HCT116 (cell line): ENCODE measurements at regions not wholly inside any gene's neighbourhood (a gene's known extent, or its start where the extent isn't known, plus 50 kb on each side); places are given as distances from the start of the nearest gene placed in this dataset.

Experiments
- ATAC-seq: fragments of 200-7000 bp; cut with Tn5 transposase; 2 replicates; pipeline ENCODE4 v1.9.1; 2020; ENCODE audit warnings: mild to moderate bottlenecking, moderate library complexity
- BruUV-seq: library from RNA; stranded (reverse); fragments of 400-500 nt; replicated peaks from 2 replicates; lab custom pipeline; 2021; lab: Mats Ljungman, UMichigan
- CTCF ChIA-PET: fragments of 300-600 bp; sonication (Branson Sonifier 250); formaldehyde crosslinking; loops from one replicate; lab custom pipeline; 2021; ENCODE audit warnings: antibody characterized with exemption; lab: Charles Lee
- POLR2A ChIA-PET: fragments of 300-600, 350-600 bp; sonication (Branson Sonifier 250); formaldehyde crosslinking; loops from one replicate; lab custom pipeline; 2021; ENCODE audit warnings: antibody characterized with exemption; lab: Charles Lee
- RAD21 ChIA-PET, 2 experiments: fragments of 300-600 bp; sonication (Branson Sonifier 250); formaldehyde crosslinking; loops; one replicate each; lab custom pipeline; 2023; ENCODE audit warnings: low total read pairs in 2 of 2; ENCODE audit not compliant: uncharacterized antibody in 2 of 2, unreplicated experiment in 2 of 2, low non-redundant PET in 1 of 2; lab: Charles Lee
- DNase-seq: peaks from one replicate; pipeline ENCODE4 v3.0.0-alpha.2; 2010; ENCODE audit warnings: low read depth, low spot score
- H2AFZ ChIP-seq: fragments of 200-600 bp; shearing (Covaris generic), sonication (generic); 2 replicates; pipeline ENCODE4 v1.6.1; 2017; ENCODE audit warnings: low read depth, mixed run types, mixed read lengths, antibody characterized with exemption, low read length; ENCODE audit not compliant: poor library complexity, severe bottlenecking
- H3K27ac ChIP-seq: 2 replicates; pipeline ENCODE4 v1.5.1; 2012; ENCODE audit warnings: low read depth, low read length
- H3K27me3 ChIP-seq: fragments of 200-600 bp; sonication (generic); 2 replicates; pipeline ENCODE4 v1.6.1; 2016; ENCODE audit warnings: mixed run types, low read length, mixed read lengths; ENCODE audit not compliant: insufficient read depth
- H3K36me3 ChIP-seq, 2 experiments: fragments of 200-500 bp in 1 of 2; fragments of 200-600 bp in 1 of 2; sonication (Bioruptor generic) in 1 of 2; sonication (generic) in 1 of 2; 2 replicates each; pipeline versions ENCODE4 v1.5.1 to v1.6.1; 2014 to 2016; ENCODE audit warnings: low read length in 2 of 2, inconsistent platforms in 1 of 2, mixed read lengths in 1 of 2, mixed run types in 1 of 2; ENCODE audit not compliant: insufficient read depth in 2 of 2, control insufficient read depth in 1 of 2
- H3K4me1 ChIP-seq, 2 experiments: fragments of 200-600 bp in 1 of 2; sonication (generic) in 1 of 2; 2 replicates each; pipeline versions ENCODE4 v1.5.1 to v1.6.1; 2012 to 2017; ENCODE audit warnings: low read length in 2 of 2, inconsistent platforms in 1 of 2, mild to moderate bottlenecking in 1 of 2, mixed read lengths in 1 of 2, mixed run types in 1 of 2, moderate library complexity in 1 of 2; ENCODE audit not compliant: insufficient read depth in 2 of 2, control insufficient read depth in 1 of 2
- H3K4me2 ChIP-seq: fragments of 200-600 bp; sonication (generic); 2 replicates; pipeline ENCODE4 v1.6.1; 2017; ENCODE audit warnings: mixed run types, low read length, mixed read lengths
- H3K4me3 ChIP-seq, 2 experiments: fragments of 200-600 bp in 1 of 2; sonication (generic) in 1 of 2; replicated peaks in 1 of 2; 2 replicates each; pipeline ENCODE4 v1.5.1; 2011 to 2016; ENCODE audit warnings: low read length in 2 of 2, control low read depth in 1 of 2, low read depth in 1 of 2, mild to moderate bottlenecking in 1 of 2, mixed read lengths in 1 of 2, mixed run types in 1 of 2
- H3K79me2 ChIP-seq: fragments of 200-600 bp; sonication (generic); 2 replicates; pipeline ENCODE4 v1.6.1; 2017; ENCODE audit warnings: mild to moderate bottlenecking, mixed run types, low read length, moderate library complexity, mixed read lengths; ENCODE audit not compliant: insufficient read depth
- H3K9ac ChIP-seq: fragments of 200-600 bp; sonication (generic); 2 replicates; pipeline ENCODE4 v1.6.1; 2016; ENCODE audit warnings: low read length, mixed read lengths
- H3K9me2 ChIP-seq: fragments of 200-600 bp; sonication (generic), shearing (Covaris generic); 2 replicates; pipeline ENCODE4 v1.6.1; 2017; ENCODE audit warnings: mixed run types, mild to moderate bottlenecking, moderate library complexity; ENCODE audit not compliant: insufficient read depth
- H3K9me3 ChIP-seq, 2 experiments: fragments of 200-500 bp in 1 of 2; fragments of 200-600 bp in 1 of 2; sonication (Bioruptor generic) in 1 of 2; sonication (generic) in 1 of 2; 2 replicates each; pipeline ENCODE4 v1.6.1; 2014 to 2017; ENCODE audit warnings: low read length in 2 of 2, mixed read lengths in 2 of 2, inconsistent platforms in 1 of 2, low read depth in 1 of 2, mild to moderate bottlenecking in 1 of 2, mixed run types in 1 of 2, moderate library complexity in 1 of 2; ENCODE audit not compliant: control insufficient read depth in 1 of 2, insufficient read depth in 1 of 2
- H4K20me1 ChIP-seq: fragments of 200-600 bp; sonication (generic), shearing (Covaris generic); 2 replicates; pipeline ENCODE4 v1.6.1; 2017; ENCODE audit warnings: mixed run types, mild to moderate bottlenecking, moderate library complexity; ENCODE audit not compliant: insufficient read depth
- CBX3 ChIP-seq: IDR thresholded peaks from 2 replicates; pipeline ENCODE4 v1.6.1; 2012; ENCODE audit warnings: low read depth
- EGR1 ChIP-seq: IDR thresholded peaks from 2 replicates; pipeline ENCODE4 v1.6.1; 2012; ENCODE audit warnings: low read depth
- EZH2 ChIP-seq: fragments of 200-600 bp; sonication (generic); IDR thresholded peaks from 2 replicates; pipeline ENCODE4 v1.6.1; 2017; ENCODE audit warnings: antibody characterized with exemption, mixed run types
- JUND ChIP-seq: IDR thresholded peaks from 2 replicates; pipeline ENCODE4 v1.6.1; 2012
- POLR2A ChIP-seq: IDR thresholded peaks from 2 replicates; pipeline ENCODE4 v1.7.0; 2011; ENCODE audit warnings: borderline replicate concordance; ENCODE audit not compliant: insufficient read depth, insufficient read length; ENCODE audit errors: extremely low read depth
- POLR2AphosphoS5 ChIP-seq: IDR thresholded peaks from 2 replicates; pipeline ENCODE4 v1.6.1; 2011; ENCODE audit warnings: mild to moderate bottlenecking, low read depth, low read length, moderate library complexity
- RAD21 ChIP-seq: IDR thresholded peaks from 2 replicates; pipeline ENCODE4 v1.6.1; 2012; ENCODE audit warnings: low read depth, mild to moderate bottlenecking
- REST ChIP-seq: IDR thresholded peaks from 2 replicates; pipeline ENCODE4 v1.6.1; 2012; ENCODE audit warnings: low read depth
- SIN3A ChIP-seq: IDR thresholded peaks from 2 replicates; pipeline ENCODE4 v1.6.1; 2012; ENCODE audit warnings: low read depth
- TCF7L2 ChIP-seq: IDR thresholded peaks from 2 replicates; pipeline ENCODE4 v1.7.0; 2011; ENCODE audit warnings: borderline replicate concordance, inconsistent platforms; ENCODE audit not compliant: insufficient read depth, insufficient read length; ENCODE audit errors: extremely low read depth
- YY1 ChIP-seq: IDR thresholded peaks from 2 replicates; pipeline ENCODE4 v1.6.1; 2011; ENCODE audit warnings: low read length, low read depth, moderate library complexity, mild to moderate bottlenecking; ENCODE audit not compliant: insufficient replicate concordance; ENCODE audit errors: extremely low read depth
- ZFX ChIP-seq: fragments of 450-650 bp; IDR thresholded peaks from 2 replicates; pipeline ENCODE4 v1.6.1; 2017
- intact Hi-C: fragments of 100-400 bp; cut with micrococcal nuclease; formaldehyde crosslinking; loops from 2 replicates; pipeline ENCODE4 v1.10.0; 2022
- TF ChIP-seq, protein P1 (sequence below): IDR thresholded peaks from 2 replicates; pipeline ENCODE4 v1.6.1; 2012
- TF ChIP-seq, protein P2 (sequence below), 3 experiments: fragments of 200-600 bp in 1 of 3; sonication (generic) in 1 of 3; IDR thresholded peaks in 2 of 3; conservative IDR thresholded peaks in 1 of 3; 2 replicates each; pipeline ENCODE4 v1.5.1; 2012 to 2017; ENCODE audit warnings: low read depth in 2 of 3, low read length in 2 of 3, antibody characterized with exemption in 1 of 3, borderline replicate concordance in 1 of 3, control low read depth in 1 of 3, mild to moderate bottlenecking in 1 of 3, mixed read lengths in 1 of 3, mixed run types in 1 of 3, moderate library complexity in 1 of 3; ENCODE audit not compliant: insufficient read depth in 1 of 3

GRCh38 chr10:16117305-16117695 lies 257.0 kb upstream of the MINDY3 start:
- Histone ChIP-seq H3K9me3 (no peaks in the 10 kb centered on the region), H3K27me3 (peaks cover 25% of the 10 kb centered on the region; the same call in 1 of the 2 replicates), H3K79me2 (no peaks in the 10 kb centered on the region), H2AFZ (no peak overlapping the region), H3K4me1 (no peaks in the 10 kb centered on the region), H3K9me2 (no peaks in the 10 kb centered on the region), H3K36me3 (no peaks in the 10 kb centered on the region), H3K4me2 (no peak overlapping the region), H3K4me3 (no peak overlapping the region), H3K9ac (no peak overlapping the region), H4K20me1 (no peaks in the 10 kb centered on the region), H3K27ac (no peak overlapping the region)
- intact Hi-C loops, result loop anchor here (2.0 kb wide), 1 partner anchor 660 kb away; no protein-coding TSS in a partner anchor
- no peak for ATAC-seq
- no peak for DNase-seq
- ChIA-PET POLR2A (no interaction called here), CTCF (no interaction called here), RAD21 (no interaction called here)
- no peak for TF ChIP-seq POLR2A
- no peak for TF ChIP-seq POLR2AphosphoS5
- TF ChIP-seq, protein P1, sequence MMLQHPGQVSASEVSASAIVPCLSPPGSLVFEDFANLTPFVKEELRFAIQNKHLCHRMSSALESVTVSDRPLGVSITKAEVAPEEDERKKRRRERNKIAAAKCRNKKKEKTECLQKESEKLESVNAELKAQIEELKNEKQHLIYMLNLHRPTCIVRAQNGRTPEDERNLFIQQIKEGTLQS, result no peak
- no peak for TF ChIP-seq RAD21
- TF ChIP-seq SIN3A, result no peak
- TF ChIP-seq, protein P2, sequence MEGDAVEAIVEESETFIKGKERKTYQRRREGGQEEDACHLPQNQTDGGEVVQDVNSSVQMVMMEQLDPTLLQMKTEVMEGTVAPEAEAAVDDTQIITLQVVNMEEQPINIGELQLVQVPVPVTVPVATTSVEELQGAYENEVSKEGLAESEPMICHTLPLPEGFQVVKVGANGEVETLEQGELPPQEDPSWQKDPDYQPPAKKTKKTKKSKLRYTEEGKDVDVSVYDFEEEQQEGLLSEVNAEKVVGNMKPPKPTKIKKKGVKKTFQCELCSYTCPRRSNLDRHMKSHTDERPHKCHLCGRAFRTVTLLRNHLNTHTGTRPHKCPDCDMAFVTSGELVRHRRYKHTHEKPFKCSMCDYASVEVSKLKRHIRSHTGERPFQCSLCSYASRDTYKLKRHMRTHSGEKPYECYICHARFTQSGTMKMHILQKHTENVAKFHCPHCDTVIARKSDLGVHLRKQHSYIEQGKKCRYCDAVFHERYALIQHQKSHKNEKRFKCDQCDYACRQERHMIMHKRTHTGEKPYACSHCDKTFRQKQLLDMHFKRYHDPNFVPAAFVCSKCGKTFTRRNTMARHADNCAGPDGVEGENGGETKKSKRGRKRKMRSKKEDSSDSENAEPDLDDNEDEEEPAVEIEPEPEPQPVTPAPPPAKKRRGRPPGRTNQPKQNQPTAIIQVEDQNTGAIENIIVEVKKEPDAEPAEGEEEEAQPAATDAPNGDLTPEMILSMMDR (IDR thresholded peaks at IDR 0.05 in 2 of 3, conservative IDR thresholded peaks at IDR 0.05 in 1 of 3; ENCODE audit: borderline replicate concordance in 1 of 3, insufficient read depth in 1 of 3, low read depth in 2 of 3, low read length in 2 of 3), result no peak
- TF ChIP-seq CBX3, result no peak
- BruUV-seq, result no TSS peak

GRCh38 chr10:16119445-16119844 lies 259.1 kb upstream of the MINDY3 start:
- no peaks in the 10 kb centered on the region for H3K9me3 ChIP-seq
- H3K9ac ChIP-seq, result no peak overlapping the region
- H3K4me2 ChIP-seq, result no peak overlapping the region
- RAD21 ChIA-PET, result no interaction called here
- CTCF ChIA-PET, result no interaction called here
- no peak overlapping the region for H3K27ac ChIP-seq
- H3K4me1 ChIP-seq, result no peaks in the 10 kb centered on the region
- H3K9me2 ChIP-seq, result no peaks in the 10 kb centered on the region
- BruUV-seq, result no TSS peak
- H4K20me1 ChIP-seq, result no peaks in the 10 kb centered on the region
- ATAC-seq, result no peak
- no peaks in the 10 kb centered on the region for H3K79me2 ChIP-seq
- POLR2A ChIA-PET, result no interaction called here
- H3K27me3 ChIP-seq, result peaks cover 23% of the 10 kb centered on the region; the same call in 1 of the 2 replicates
- no peak for DNase-seq
- no peak overlapping the region for H3K4me3 ChIP-seq
- intact Hi-C loops, result no loop called here
- no peaks in the 10 kb centered on the region for H3K36me3 ChIP-seq
- H2AFZ ChIP-seq, result no peak overlapping the region
- TF ChIP-seq REST, result no peak; the same call in 1 of the 2 replicates
- no peak for TF ChIP-seq RAD21
- no peak for TF ChIP-seq EGR1
- TF ChIP-seq ZFX, result no peak
- no peak for TF ChIP-seq POLR2AphosphoS5
- no peak for TF ChIP-seq JUND
- TF ChIP-seq YY1, result no peak
- no peak for TF ChIP-seq EZH2
- TF ChIP-seq TCF7L2, result no peak
